Jurkat, Clone E6-1 (cell line): ENCODE measurements at regions not wholly inside any gene's neighbourhood (a gene's known extent, or its start where the extent isn't known, plus 50 kb on each side); places are given as distances from the start of the nearest gene placed in this dataset.

Experiments
- DNase-seq: peaks from one replicate; pipeline ENCODE4 v3.0.0-alpha.2; 2011; ENCODE audit warnings: low read depth, low spot score
- H3K4me3 ChIP-seq: 2 replicates; pipeline ENCODE4 v1.5.1; 2011; ENCODE audit warnings: mild to moderate bottlenecking, low read length, control low read depth, moderate library complexity

- H3K4me3 ChIP-seq, result no peak overlapping the region
- no peak for DNase-seq
Observed at GRCh38 chr16:26189536-26189935, 497.8 kb downstream of the HS3ST4 start.

- H3K4me3 ChIP-seq, result no peak overlapping the region
- no peak for DNase-seq
Observed at GRCh38 chr16:26194526-26194925, 502.8 kb downstream of the HS3ST4 start.

- no peak for DNase-seq
- H3K4me3 ChIP-seq, result no peak overlapping the region
Observed at GRCh38 chr16:26195225-26195624, 503.5 kb downstream of the HS3ST4 start.

GRCh38 chr16:26196310-26196709, 504.6 kb downstream of the HS3ST4 start:
- DNase-seq, result no peak
- H3K4me3 ChIP-seq, result no peak overlapping the region

- H3K4me3 ChIP-seq, result no peak overlapping the region
- no peak for DNase-seq
Observed at GRCh38 chr16:26196802-26197201, 505.0 kb downstream of the HS3ST4 start.

GRCh38 chr16:26197707-26198106, 505.9 kb downstream of the HS3ST4 start:
- H3K4me3 ChIP-seq, result no peak overlapping the region
- DNase-seq, result no peak

GRCh38 chr16:26198221-26198620, 506.5 kb downstream of the HS3ST4 start:
- no peak overlapping the region for H3K4me3 ChIP-seq
- no peak for DNase-seq

- no peak overlapping the region for H3K4me3 ChIP-seq
- DNase-seq, result no peak
Observed at GRCh38 chr16:26204138-26204537, 512.4 kb downstream of the HS3ST4 start.

- no peak overlapping the region for H3K4me3 ChIP-seq
- no peak for DNase-seq
Observed at GRCh38 chr16:26211542-26211941, 519.8 kb downstream of the HS3ST4 start.

GRCh38 chr16:26212599-26212998, 520.8 kb downstream of the HS3ST4 start:
- DNase-seq, result no peak
- no peak overlapping the region for H3K4me3 ChIP-seq

GRCh38 chr16:26214581-26215174, 522.9 kb downstream of the HS3ST4 start:
- H3K4me3 ChIP-seq, result no peak overlapping the region
- DNase-seq, result no peak

- H3K4me3 ChIP-seq, result no peak overlapping the region
- no peak for DNase-seq
Observed at GRCh38 chr16:26220894-26221293, 529.1 kb downstream of the HS3ST4 start.

- H3K4me3 ChIP-seq, result no peak overlapping the region
- DNase-seq, result no peak
Observed at GRCh38 chr16:26231647-26232046, 539.9 kb downstream of the HS3ST4 start.

- no peak overlapping the region for H3K4me3 ChIP-seq
- no peak for DNase-seq
Observed at GRCh38 chr16:26240807-26241206, 549.0 kb downstream of the HS3ST4 start.

- DNase-seq, result no peak
- no peak overlapping the region for H3K4me3 ChIP-seq
Observed at GRCh38 chr16:26247063-26247462, 555.3 kb downstream of the HS3ST4 start.

GRCh38 chr16:26252598-26252997, 560.8 kb downstream of the HS3ST4 start:
- H3K4me3 ChIP-seq, result no peak overlapping the region
- no peak for DNase-seq

- no peak overlapping the region for H3K4me3 ChIP-seq
Observed at GRCh38 chr16:26261621-26262020, 569.9 kb downstream of the HS3ST4 start.

GRCh38 chr16:26263406-26263805, 571.6 kb downstream of the HS3ST4 start:
- H3K4me3 ChIP-seq, result no peak overlapping the region
- peak; percentile 60 for DNase-seq

More at GRCh38 chr16:26261621-26262020, 569.9 kb downstream of the HS3ST4 start:
- no peak for DNase-seq

- H3K4me3 ChIP-seq, result no peak overlapping the region
Observed at GRCh38 chr16:26267641-26268040, 575.9 kb downstream of the HS3ST4 start.

GRCh38 chr16:26269673-26270072, 577.9 kb downstream of the HS3ST4 start:
- peak; percentile 75 for DNase-seq
- H3K4me3 ChIP-seq, result no peak overlapping the region

More at GRCh38 chr16:26267641-26268040, 575.9 kb downstream of the HS3ST4 start:
- DNase-seq, result no peak

- no peak for DNase-seq
- no peak overlapping the region for H3K4me3 ChIP-seq
Observed at GRCh38 chr16:26273607-26274006, 581.8 kb downstream of the HS3ST4 start.
